ENCODE measurements at regions not wholly inside any gene's neighbourhood (a gene's known extent, or its start where the extent isn't known, plus 50 kb on each side); places are given as distances from the start of the nearest gene placed in this dataset.

- no peak for DNase-seq
Measured at GRCh38 chr10:131786756-131787605, 113.8 kb upstream of the PPP2R2D start.

DNA sequence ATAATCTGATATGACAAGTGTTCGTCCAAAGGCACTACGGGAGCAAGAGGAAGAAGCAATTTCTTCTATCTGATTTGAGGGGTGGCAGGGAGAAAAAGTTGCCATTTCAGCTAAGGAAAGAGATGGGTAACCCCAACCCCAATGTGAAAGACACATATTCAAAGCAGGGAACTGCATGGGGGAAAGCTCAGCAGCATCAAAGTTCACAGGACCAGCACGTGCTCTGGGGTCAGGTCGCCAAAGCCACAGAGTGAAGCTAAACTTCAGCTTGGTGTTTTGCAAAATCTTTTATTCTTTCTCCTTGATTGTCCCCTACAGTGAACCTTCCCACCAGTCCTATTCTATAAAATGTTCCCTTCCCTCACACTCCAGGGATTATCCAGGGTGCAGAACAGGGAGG is 112.8 kb upstream of the PPP2R2D start:
- DNase-seq = no peak

DNA sequence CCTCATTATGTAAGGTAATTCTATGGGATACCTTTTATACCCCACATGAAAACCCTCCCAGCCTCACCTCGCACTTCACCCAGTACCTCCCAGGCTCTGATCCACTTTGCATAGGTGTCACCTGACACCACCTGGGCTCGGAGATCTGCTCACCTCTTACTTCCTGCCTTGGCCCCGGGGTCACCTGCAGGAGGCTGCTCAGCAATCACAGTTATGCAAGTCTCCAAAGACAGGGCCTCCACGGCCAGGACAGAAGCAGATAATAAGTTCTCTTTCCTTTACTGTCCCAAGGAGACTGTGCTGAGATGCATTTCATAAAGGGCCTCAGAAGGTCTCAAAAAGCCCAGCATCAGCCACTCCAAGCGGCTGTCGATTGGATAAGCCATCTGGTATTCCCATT is 112.4 kb upstream of the PPP2R2D start:
- DNase-seq = no peak

- DNase-seq = no peak
Measured at GRCh38 chr10:131789516-131789915, 111.3 kb upstream of the PPP2R2D start.

DNA sequence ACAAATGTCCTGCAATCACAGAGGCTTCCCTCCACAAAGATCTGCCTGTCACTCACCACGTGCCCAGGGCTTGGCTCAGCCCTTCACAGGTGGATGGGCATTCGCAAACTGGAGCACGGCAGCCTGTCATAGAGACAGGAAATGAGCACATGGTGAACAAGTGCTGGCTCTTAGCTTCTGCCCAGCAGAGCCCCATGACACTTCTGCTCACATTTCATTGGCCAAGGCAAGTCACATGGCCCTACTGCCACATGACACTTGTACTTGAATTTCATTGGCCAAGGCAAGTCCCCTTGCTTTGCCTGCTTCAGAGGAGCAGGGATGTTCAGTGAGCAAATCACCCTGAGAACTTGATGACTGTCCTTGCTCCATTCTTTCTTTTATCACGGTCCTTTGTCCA is 110.8 kb upstream of the PPP2R2D start:
- peak; percentile 3 for DNase-seq

- no peak for DNase-seq
Measured at GRCh38 chr10:131792011-131792651, 108.7 kb upstream of the PPP2R2D start.

- no peak for DNase-seq
Measured at GRCh38 chr10:131792809-131793208, 108.0 kb upstream of the PPP2R2D start.

DNA sequence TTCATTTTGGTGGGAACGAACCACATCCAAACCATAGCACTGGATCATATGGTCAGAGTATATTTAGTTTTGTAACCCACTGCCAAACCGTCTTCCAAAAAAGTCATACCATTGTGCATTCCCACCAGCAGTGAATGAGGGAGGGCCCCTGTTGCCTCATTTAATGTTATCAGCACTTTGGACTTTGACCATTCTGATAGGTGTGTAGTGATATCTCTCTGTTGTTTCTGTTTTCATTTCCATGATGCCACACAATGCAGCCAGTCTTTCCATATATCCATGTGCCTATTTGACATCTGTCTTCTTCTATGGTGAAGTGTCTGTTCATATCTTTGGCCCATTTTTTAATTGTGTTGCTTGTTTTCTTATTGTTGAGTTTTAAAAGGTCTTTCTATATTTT is 105.0 kb upstream of the PPP2R2D start:
- no peak for DNase-seq

DNA sequence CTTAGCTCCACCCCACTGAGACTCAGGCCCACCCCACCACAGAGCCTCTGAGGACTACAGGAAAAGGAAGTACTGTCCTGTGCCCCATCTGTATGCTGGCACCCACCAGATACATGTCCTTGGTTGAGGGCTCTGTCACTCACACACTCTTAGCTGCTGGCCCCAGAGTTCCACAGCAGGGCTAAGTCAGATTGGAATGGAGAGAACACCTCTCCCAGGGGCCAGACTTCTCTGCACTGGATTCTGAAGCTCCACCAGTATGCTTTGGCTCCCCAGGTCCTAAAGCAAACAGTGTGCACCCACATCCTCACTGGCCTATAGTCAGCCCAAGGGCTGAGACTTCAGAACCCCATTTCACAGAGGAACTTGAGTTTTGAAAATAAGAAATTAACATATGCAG is 103.2 kb upstream of the PPP2R2D start:
- no peak for DNase-seq

DNA sequence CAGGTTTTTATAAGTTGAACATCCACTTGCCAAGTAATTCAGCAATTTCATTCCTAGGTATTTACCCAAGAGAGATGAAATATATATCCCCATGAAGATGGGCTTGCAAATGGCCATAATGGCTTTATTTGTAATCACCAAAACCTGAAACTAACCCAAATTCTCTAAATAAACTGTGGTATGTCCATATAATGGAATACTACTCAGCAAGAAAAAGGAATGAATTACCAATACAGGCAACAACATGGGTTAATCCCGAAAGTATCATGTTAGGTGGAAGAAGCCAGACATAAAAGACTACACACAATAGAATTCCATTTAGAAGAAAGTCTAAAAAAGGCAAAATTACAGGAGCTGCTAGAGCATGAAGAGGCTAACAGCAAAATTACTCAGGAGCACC is 101.4 kb upstream of the PPP2R2D start:
- no peak for DNase-seq

DNA sequence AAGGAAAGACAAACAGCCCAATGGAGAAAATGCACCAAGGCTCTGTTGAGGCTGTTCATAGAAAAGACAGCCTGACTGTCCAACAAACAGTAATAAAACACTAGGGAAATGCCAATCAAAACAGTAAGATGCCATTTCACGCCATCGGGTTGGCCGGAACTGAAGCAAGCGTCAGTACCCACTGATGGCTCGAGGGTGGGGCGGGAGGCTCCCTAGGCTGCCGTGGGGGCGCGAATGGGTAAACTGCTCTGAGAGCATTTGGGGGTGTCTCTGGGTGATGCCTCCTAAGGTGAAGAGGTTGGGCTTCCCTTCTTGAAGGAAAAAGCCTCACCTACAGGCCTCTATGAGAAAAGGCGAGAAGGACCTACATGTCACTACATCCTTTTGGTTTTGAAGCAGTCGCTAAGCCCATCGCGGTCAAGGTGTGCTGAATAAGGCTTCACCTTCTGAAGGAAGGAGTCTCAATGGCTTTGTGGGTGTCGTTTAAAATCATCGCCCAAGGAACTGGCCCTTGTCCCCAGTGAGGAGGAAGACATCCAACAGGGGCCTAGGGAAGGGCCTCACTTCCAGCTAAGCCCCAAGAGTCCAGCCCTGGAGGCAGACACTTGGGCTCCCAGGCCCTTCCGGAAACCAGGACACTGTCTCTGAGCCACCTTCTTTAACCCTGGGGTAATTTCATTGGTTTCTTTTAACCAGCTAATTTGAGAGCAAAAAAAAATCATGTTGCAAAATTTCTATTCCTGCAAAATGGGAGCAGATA is 98.5 kb upstream of the PPP2R2D start:
- DNase-seq = no peak

GRCh38 chr10:131802996-131803395 is 97.8 kb upstream of the PPP2R2D start:
- no peak for DNase-seq

DNA sequence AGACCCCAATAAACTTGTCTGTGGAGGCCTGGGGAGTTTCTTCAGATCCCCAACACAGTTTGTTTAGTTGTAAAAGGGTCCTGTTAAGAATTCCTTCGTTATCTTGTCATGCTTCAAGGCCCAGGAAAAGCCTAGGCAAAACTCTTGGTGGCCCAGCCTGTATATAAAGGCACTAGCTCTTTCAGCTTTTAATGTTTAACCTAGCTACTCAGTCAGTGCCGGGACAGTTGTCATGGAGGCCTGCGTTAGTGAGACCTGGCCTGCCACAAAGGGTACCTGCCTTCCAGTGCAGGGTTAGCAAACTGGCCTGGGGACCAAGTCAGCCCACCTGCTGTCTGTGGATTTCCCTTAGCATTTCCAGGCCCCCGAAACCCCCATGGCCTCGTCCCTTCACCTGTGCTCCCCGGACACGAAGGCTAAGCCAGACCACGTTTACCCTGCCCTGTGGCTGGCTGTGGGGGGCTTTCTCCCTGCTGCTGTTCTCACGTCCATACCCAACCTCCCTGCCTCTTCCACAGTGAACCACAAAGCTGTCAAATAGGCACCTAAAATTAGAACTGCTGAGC is 96.9 kb upstream of the PPP2R2D start:
- no peak for DNase-seq

DNA sequence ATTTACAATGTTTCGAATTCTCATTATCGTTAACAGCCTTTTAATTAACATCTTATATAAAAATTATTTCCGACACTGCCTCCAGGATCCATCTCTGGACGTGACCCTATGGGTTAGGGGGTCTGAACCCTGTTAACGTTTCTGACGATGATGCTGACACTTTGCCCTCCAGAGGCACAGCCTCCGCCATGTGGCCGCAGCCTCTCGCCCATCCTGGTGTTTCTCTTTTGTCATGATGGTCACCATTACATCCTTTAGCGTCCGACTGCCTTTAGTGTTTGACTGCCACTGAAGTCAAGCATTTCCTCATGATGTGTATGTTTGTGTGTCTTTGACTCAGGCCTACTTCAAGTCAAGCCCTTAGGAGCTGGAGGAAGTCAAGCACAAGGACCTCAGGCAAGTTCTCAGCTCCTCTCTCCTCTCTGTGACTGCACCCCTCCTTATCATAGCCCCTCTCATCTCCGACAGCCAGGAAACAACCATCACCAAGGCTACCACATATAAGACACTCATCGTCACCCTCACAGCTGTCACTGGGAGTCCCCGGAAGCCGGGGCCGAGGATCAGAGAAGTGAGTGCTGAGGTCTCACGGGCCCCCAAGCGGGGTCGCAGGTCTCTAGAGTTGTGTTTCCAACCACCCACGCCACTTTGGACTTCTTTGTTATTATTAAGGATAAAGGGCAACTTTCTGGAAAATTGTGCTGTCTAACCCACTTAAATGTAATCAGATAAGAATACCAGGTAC is 96.1 kb upstream of the PPP2R2D start:
- DNase-seq = no peak

- no peak for DNase-seq
Measured at GRCh38 chr10:131805696-131806095, 95.1 kb upstream of the PPP2R2D start.

DNA sequence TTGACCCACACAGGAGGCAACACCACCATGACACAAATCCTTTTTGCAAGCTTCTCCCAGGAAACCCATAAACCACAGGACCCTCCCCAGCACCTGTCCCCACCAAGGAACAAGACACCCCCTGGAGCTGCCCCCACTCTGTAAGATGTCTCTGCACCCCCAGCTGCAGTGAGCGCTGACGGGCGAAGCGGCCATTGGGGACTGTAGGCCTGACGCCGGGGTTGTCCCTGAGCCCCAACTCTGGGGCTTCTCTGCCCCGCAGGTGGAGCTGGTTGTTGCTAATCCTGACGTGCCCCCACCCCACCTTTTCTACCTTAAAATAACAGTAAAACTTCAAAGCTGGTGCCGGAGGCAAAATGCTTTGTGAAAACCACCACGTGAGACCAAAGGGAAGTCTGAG is 94.7 kb upstream of the PPP2R2D start:
- DNase-seq = no peak

DNA sequence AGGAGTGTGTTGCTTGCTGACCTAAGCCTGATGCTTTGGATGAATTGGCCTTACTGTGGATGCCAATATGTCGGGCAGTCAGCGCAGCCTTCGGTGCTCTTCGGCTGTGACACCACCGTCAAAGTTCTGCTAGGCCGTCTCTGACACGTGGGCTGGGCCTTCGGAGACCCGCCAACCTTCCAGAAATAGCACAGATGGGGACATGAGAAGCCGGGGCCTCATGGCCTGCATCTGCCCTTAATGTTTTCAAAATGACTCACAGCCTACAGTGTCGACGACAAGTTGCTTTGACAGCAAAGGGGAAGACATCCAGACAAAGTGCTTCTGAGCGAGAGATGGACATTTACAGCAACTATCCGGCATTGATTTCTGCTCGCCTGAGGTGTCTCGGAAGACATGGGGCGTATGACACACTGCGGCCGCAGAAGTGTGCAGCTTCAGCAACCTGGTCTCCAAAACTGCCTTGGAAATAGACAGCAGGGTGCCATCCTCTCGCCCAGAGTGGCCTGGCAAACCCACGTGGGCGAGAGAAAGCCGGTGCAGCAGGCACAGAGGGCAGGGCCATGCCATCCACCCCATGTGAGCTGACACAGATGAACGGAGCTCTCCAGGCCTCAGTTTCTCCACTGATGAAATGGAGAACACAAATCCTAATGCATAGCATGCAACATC is 94.0 kb upstream of the PPP2R2D start:
- no peak for DNase-seq

- no peak for DNase-seq
Measured at GRCh38 chr10:131808370-131808930, 92.4 kb upstream of the PPP2R2D start.

GRCh38 chr10:131810036-131810804 is 90.6 kb upstream of the PPP2R2D start:
- no peak for DNase-seq

- no peak for DNase-seq
Measured at GRCh38 chr10:131810805-131811629, 89.8 kb upstream of the PPP2R2D start.
